Ovary (tissue), 7 donors: ENCODE measurements at regions not wholly inside any gene's neighbourhood (a gene's known extent, or its start where the extent isn't known, plus 50 kb on each side); places are given as distances from the start of the nearest gene placed in this dataset.

Experiments
- DNase-seq, 5 donors: peaks; one replicate each; pipeline ENCODE4 v3.0.0-alpha.2; 2019 to 2020
- H3K27ac ChIP-seq, 2 donors: fragments of 200-600 bp; one replicate each; pipeline versions ENCODE4 v1.5.1 to v1.8.0; 2019 to 2022
- H3K27me3 ChIP-seq: fragments of 200-600 bp; one replicate; pipeline ENCODE4 v1.8.0; 2022
- H3K36me3 ChIP-seq: fragments of 200-600 bp; sonication (generic); one replicate; pipeline ENCODE4 v1.5.1; 2019
- H3K4me1 ChIP-seq: one replicate; pipeline ENCODE4 v1.8.1; 2013; ENCODE audit warnings: mild to moderate bottlenecking, moderate library complexity; ENCODE audit not compliant: insufficient read depth
- H3K4me3 ChIP-seq: fragments of 200-600 bp; sonication (generic); one replicate; pipeline ENCODE4 v1.5.1; 2017
- H3K9me3 ChIP-seq, 2 donors: fragments of 200-600 bp in 1 of 2; sonication (generic) in 1 of 2; one replicate each; pipeline versions ENCODE4 v1.5.1 to v1.8.1; 2013 to 2019; ENCODE audit warnings: mild to moderate bottlenecking in 1 of 2, moderate library complexity in 1 of 2
- EP300 ChIP-seq: sonication (generic); formaldehyde crosslinking; IDR thresholded peaks from one replicate; pipeline ENCODE4 v1.6.1; 2017; ENCODE audit warnings: antibody characterized with exemption
- POLR2A ChIP-seq: fragments of 450-650 bp; IDR thresholded peaks from one replicate; pipeline ENCODE4 v1.6.1; 2017; ENCODE audit warnings: antibody characterized with exemption, mild to moderate bottlenecking, moderate library complexity
- WGBS, 3 donors: extraction: QIAGEN DNeasy Blood & Tissue Kit in 1 of 3; methylation state at CpG; one replicate each; pipeline versions ENCODE4 v1.1.5 to v1.1.7; 2013 to 2017; 5-methylcytosine and 5-hydroxymethylcytosine counted together
- intact Hi-C, 4 donors: fragments of 100-400 bp; cut with DNase I; formaldehyde crosslinking; loops; one replicate each; pipeline versions ENCODE4 v1.11.0 to v1.15.1; 2022 to 2023
- TF ChIP-seq, protein P1 (sequence below), 3 donors: fragments of 450-650 bp in 2 of 3; fragments of 200-600 bp in 1 of 3; IDR thresholded peaks; one replicate each; pipeline versions ENCODE4 v1.5.1 to v1.8.0; 2016 to 2022; ENCODE audit warnings: antibody characterized with exemption in 3 of 3, mild to moderate bottlenecking in 1 of 3
- donor health status: DM: no; HTN: no; CAD: no; lungs with moderate emphysema.
- donor health status: DM: no; HTN: no; CAD: no.
- donor health status: Bipolar disorder and iron deficiency.
- donor health status: DM: no; HTN: no; CAD: no.
- donor health status: DM: yes; HTN: yes; CAD: no.

DNA sequence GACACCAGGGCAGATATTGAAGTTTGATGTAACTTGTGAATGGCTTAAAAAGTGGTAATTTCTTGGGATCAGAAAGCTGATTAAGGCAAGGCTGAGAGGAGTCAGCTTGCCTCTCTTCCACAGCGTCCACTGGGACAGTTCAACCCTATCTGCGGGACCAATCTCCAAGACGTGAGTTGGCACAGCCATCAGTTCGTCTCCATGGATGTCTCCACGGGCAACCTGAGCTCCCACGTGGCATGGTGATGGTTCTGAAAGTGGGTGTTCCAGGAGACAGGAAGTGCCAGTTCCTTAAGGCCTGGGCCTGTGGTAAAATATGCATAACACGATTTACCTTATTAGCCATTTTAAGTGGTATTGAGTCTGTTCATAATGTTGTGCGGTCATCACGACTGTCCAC, 67.9 kb upstream of the BHLHE23 start:
- no peak overlapping the region for H3K27ac ChIP-seq
- intact Hi-C loops: no loop called here
- WGBS, 3 donors: 61 to 74% (median 68%) methylated on average over 9 of the region's 9 CpGs
- H3K4me3 ChIP-seq: no peak overlapping the region
- H3K27me3 ChIP-seq: no peaks in the 10 kb centered on the region
- DNase-seq: no peak
- no peaks in the 10 kb centered on the region for H3K36me3 ChIP-seq
- H3K4me1 ChIP-seq: no peaks in the 10 kb centered on the region
- H3K9me3 ChIP-seq: peaks cover 0 to 12% of the 10 kb centered on the region in 2 donors
- TF ChIP-seq EP300 (no peak), POLR2A (no peak)
- TF ChIP-seq, protein P1, sequence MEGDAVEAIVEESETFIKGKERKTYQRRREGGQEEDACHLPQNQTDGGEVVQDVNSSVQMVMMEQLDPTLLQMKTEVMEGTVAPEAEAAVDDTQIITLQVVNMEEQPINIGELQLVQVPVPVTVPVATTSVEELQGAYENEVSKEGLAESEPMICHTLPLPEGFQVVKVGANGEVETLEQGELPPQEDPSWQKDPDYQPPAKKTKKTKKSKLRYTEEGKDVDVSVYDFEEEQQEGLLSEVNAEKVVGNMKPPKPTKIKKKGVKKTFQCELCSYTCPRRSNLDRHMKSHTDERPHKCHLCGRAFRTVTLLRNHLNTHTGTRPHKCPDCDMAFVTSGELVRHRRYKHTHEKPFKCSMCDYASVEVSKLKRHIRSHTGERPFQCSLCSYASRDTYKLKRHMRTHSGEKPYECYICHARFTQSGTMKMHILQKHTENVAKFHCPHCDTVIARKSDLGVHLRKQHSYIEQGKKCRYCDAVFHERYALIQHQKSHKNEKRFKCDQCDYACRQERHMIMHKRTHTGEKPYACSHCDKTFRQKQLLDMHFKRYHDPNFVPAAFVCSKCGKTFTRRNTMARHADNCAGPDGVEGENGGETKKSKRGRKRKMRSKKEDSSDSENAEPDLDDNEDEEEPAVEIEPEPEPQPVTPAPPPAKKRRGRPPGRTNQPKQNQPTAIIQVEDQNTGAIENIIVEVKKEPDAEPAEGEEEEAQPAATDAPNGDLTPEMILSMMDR (IDR thresholded peaks at IDR 0.05): no peak

DNA sequence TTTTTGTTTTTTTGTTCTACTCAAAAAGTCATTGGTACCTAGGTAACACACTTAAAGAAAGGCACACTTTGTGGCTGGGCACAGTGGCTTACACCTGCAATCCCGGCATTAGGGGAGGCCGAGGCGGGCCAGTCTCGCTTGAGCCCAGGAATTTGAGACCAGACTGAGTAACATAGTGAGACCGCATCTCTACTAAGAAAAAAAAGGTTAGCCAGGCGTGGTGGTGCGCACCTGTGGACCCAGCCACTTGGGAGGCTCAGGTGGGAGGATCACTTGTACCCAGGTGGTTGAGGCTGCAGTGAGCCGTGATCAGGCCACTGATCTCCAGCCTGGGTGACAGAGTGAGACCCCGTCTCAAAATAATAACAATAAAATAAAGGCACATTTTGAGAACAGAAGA, 67.4 kb upstream of the BHLHE23 start:
- WGBS, 3 donors: 80 to 89% (median 85%) methylated on average over 9 of the region's 9 CpGs
- Histone ChIP-seq H3K4me1 (no peaks in the 10 kb centered on the region), H3K4me3 (no peak overlapping the region), H3K27me3 (no peaks in the 10 kb centered on the region), H3K27ac (no peak overlapping the region), H3K9me3 (peaks cover 0 to 12% of the 10 kb centered on the region in 2 donors), H3K36me3 (no peaks in the 10 kb centered on the region)
- TF ChIP-seq EP300 (no peak), POLR2A (no peak)
- TF ChIP-seq, protein P1 (IDR thresholded peaks at IDR 0.05): no peak
- intact Hi-C loops: no loop called here
- peak in 1 of 5 donors; percentile 5 for DNase-seq

DNA sequence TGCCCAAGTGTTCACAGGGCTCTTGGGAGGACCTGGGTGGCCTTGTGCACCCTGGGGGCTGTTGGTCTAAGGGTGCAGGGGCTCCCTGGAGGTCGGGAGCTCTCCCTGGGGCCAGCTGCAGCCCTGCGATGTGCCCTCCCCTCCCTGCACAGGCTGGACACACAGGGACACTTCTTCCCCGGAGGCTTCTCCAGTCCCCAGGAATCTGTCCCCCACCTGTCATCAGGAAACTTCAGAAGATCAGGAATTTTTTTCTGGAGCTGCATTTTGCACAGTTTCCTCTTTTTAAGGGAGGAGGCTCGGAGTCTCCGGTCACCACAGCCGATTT, 66.9 kb upstream of the BHLHE23 start:
- Histone ChIP-seq H3K36me3 (no peaks in the 10 kb centered on the region), H3K4me3 (no peak overlapping the region), H3K4me1 (no peaks in the 10 kb centered on the region), H3K27ac (no peak overlapping the region), H3K9me3 (peaks cover 0 to 12% of the 10 kb centered on the region in 2 donors), H3K27me3 (no peaks in the 10 kb centered on the region)
- TF ChIP-seq EP300 (no peak), POLR2A (no peak)
- TF ChIP-seq, protein P1 (IDR thresholded peaks at IDR 0.05): no peak
- peak in 1 of 5 donors; percentile 2 for DNase-seq
- WGBS, 3 donors: 69 to 80% (median 70%) methylated on average over 6 of the region's 6 CpGs
- intact Hi-C loops: no loop called here

DNA sequence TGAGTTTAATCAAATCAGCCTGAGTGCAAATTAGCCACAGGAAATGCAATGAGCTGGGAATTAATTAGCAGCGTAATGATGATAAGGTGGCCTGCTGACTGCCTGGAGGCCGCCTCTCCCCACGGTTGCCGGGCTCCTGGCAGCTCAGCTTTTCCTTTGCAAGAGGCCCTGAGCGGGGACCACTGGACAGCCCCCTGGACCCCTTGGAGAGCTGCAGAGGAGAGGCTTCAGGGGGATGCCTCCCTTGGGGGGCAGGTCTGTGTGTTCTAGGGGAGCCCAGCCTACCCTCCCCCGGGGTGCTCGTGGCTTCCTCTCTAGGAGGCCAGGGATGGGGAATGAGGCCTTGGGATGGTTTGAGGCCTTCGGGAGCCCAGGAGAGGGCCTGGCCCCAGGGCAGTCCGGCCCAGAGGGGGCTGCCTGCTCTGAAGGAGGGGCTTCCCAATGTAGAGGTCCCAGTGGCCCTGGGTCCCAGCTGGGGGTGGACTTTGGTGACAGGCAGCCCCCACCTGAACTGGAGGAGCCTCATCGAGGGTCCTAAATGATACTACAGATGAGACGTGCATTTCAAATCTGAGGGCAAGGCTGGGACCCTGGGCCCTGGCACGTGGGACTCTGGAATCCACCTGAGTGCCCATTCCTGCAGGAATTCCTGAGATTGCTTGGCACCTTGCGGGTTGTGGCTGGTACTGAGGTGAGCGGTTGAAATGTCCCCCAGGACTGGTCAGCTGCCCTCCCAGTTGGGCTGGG, 66.4 kb upstream of the BHLHE23 start:
- Histone ChIP-seq H3K9me3 (peaks cover 0 to 12% of the 10 kb centered on the region in 2 donors), H3K27ac (no peak overlapping the region), H3K27me3 (no peaks in the 10 kb centered on the region), H3K36me3 (no peaks in the 10 kb centered on the region), H3K4me3 (no peak overlapping the region), H3K4me1 (no peaks in the 10 kb centered on the region)
- intact Hi-C loops: no loop called here
- TF ChIP-seq, protein P1 (IDR thresholded peaks at IDR 0.05): no peak
- TF ChIP-seq POLR2A: no peak
- TF ChIP-seq EP300: no peak
- peak in 1 of 5 donors; percentile 19 for DNase-seq
- 40 to 42% (median 42%) methylated on average over 14 of the region's 14 CpGs for WGBS, 3 donors
